ENCODE measurements at regions not wholly inside any gene's neighbourhood (a gene's known extent, or its start where the extent isn't known, plus 50 kb on each side); places are given as distances from the start of the nearest gene placed in this dataset.

GRCh38 chr4:184575306-184575705 is 73.9 kb downstream of the CASP3 start:
- DNase-seq (ENCODE audit: low spot score) = no peak

DNA sequence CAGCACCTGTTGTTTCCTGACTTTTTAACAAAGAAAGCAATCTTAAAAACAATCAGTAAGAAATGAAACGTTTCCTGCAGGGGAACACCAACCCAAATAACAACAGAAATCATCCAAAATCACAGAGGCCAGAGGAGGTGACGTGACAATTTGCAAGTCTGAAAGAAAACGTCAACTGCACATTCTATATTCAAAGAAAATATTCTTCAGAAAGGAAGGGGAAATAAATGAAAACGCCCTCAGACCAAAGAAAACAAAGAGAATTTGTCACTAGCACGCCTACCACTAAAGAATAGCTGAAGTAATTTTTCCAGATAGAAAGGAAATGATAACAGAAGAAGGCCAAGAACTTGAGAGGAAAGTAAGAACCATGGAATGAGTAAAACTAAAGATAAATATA is 74.4 kb downstream of the CASP3 start:
- no peak for DNase-seq (ENCODE audit: low spot score)

- DNase-seq (ENCODE audit: low spot score) = no peak
Observed at GRCh38 chr4:184573701-184574100, 75.5 kb downstream of the CASP3 start.

DNA sequence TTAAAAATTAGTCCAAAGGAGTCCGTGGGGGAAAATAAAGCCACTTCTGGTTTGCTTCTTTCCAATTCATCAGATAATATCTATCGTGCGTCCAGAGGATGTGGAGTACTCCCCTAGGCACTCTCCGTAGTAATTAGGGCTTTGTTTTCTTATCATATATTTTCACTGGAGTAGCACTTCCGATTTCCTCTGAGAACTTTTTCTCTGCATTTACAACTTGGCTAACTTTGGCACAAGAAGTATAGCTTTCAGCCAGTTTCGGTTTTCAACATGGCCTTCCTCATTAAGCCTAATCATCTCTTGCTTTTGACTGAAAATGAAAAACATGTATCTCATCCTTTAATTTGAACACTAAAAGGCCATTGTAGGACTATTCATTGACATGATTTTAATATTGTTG is 80.5 kb downstream of the CASP3 start:
- no peak for DNase-seq (ENCODE audit: low spot score)

DNA sequence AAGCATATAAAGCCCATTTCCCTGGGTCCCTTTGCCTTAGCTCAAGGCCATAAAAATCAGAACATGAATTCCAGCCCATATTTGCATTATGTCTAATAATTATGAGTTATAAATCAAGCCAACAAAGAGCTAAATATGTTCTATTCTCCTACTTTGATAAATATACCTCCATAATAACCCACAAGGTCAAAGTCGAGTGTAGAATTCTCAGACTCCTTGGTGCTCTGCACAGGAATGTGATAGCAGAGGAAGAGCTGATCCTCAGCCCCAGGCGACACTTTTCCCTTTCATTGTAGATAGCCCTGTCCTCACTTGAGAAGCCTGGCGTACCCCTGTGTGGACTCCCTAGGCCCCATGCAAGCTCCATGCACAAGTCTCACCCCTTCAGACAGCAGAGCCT is 85.6 kb downstream of the CASP3 start:
- DNase-seq (ENCODE audit: low spot score) = no peak

DNA sequence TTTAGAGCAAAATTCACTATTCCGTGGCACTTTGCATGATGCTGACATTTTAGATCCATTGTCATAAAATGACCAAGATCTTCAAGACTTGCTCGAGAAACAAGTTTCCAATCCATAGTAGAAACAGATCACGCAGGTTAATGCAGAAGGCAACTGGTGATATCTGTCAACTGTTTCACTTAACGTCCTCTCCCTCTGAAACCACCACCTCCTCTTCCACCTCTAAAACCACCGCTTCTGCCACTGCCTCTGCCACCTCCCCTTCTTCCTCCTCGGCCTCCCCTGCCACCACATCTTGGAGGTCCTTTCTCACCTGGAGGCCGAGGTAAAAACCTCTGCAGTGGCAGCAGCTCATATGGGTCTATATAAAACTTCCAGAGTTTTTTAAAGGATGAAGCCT is 84.6 kb upstream of the IRF2 start:
- DNase-seq (ENCODE audit: low spot score) = no peak

GRCh38 chr4:184553891-184554290 is 79.5 kb upstream of the IRF2 start:
- DNase-seq (ENCODE audit: low spot score) = no peak

- DNase-seq (ENCODE audit: low spot score) = no peak
Observed at GRCh38 chr4:184550476-184550875, 76.1 kb upstream of the IRF2 start.

DNA sequence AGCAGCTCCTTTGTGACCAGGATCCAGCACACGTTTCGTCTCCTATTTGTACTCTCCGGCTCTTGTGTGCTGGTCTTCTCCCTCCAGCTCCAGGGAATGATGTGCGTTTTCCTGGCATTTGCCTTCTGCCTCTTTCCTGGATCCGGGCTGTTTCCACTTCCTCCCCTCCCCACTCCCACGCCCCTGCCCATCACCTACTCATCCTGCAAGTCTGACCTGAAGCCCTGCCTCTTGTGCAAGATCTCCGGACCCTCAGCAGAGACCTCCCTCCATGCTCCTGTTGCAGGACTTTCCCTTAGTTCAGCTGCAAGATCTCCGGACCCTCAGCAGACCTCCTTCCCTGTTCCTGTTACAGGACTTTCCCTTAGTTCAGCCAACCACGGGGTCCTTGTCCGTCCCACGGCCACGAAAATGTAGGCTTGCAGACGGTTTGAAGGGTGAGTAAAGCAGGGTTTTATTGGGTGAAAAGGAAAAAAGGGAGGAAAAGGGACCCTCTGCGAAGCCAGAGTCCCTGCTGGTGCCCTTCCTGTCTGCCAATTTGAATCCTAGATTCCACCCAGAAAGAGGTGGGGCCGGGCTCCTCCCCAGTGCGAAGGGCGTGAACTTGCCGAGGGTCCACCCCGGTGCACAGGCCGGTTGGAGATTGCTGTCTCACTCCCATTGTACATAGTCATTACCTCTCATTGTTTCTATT is 74.4 kb upstream of the IRF2 start:
- no peak for DNase-seq (ENCODE audit: low spot score)

- DNase-seq (ENCODE audit: low spot score) = no peak
Observed at GRCh38 chr4:184548316-184548647, 73.9 kb upstream of the IRF2 start.

DNA sequence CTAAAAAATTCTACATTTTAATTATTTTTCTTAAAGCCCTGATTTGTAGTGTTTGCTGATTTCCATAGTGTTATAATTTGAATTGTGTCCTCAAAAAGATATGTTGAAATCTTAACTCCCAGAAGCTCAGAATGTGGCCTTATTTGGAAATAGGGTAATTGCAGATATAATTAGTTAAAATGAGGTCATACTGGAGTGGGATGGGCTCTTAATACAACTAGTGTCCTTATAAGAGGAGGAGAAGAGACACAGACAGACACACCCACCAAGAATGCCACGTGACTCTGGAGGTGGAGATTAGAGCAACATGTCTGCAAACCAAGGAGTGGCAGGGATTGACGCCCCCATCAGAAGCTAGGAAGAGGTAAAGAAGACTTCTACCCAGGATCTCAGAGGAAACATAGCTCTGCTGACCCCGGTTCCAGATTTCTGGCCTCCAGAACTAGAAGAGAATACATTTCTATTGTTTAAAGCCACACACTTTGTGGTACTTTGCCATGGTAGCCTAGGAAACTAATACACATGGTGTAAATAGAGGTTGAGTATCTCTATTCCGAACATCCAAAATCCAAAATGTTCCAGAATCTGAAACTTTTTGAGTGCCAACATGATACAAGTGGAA is 70.5 kb upstream of the IRF2 start:
- DNase-seq (ENCODE audit: low spot score) = no peak

- no peak for DNase-seq (ENCODE audit: low spot score)
Observed at GRCh38 chr4:184541907-184542306, 67.6 kb upstream of the IRF2 start.

GRCh38 chr4:184540307-184540706 is 66.0 kb upstream of the IRF2 start:
- DNase-seq (ENCODE audit: low spot score) = no peak

DNA sequence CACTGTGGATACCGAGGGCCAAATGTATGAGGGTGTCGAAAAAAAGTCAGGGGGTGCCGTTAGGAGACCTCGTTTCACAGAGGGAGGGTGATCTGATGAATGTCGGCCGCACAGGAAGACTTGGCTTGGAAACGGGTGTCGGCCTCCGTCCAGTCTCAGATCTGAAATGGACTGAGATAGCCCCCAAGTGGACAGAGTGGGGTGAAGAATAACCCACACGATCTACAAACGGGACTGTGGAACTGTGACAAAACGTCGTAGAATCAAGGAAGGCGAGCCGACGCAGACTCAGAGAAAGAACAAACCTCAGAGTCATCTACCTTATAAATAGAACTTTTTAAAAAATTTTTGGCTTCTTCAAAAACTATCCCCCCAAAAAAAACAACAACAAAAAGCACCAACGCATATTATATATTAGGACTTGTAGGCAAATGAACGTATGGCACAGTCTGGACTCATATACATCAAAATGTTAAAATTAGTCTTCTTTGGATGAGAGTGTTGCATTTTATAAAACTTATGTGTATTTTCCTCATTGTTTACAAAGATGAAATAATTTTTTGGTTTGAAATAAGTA is 63.8 kb upstream of the IRF2 start:
- DNase-seq (ENCODE audit: low spot score) = peak; percentile 88

GRCh38 chr4:184537269-184538022 is 63.1 kb upstream of the IRF2 start:
- DNase-seq (ENCODE audit: low spot score) = peak; percentile 88

DNA sequence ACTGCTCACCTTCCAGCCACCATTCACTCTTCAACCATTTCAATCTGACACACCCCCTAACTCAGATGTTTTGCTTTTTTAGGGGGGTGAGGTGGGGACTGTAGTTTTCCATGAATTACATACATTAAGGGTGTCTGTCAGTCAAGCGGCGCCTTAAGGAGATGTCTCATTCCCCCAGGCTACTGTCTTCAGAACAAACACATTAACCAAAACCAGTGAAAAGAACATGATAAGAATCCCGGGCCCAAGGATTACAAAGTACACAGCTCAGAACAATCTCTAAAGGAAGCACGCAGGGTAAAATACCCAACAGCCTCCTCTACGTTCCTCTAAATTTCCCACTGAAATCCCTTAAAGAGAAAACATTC is 62.5 kb upstream of the IRF2 start:
- no peak for DNase-seq (ENCODE audit: low spot score)

DNA sequence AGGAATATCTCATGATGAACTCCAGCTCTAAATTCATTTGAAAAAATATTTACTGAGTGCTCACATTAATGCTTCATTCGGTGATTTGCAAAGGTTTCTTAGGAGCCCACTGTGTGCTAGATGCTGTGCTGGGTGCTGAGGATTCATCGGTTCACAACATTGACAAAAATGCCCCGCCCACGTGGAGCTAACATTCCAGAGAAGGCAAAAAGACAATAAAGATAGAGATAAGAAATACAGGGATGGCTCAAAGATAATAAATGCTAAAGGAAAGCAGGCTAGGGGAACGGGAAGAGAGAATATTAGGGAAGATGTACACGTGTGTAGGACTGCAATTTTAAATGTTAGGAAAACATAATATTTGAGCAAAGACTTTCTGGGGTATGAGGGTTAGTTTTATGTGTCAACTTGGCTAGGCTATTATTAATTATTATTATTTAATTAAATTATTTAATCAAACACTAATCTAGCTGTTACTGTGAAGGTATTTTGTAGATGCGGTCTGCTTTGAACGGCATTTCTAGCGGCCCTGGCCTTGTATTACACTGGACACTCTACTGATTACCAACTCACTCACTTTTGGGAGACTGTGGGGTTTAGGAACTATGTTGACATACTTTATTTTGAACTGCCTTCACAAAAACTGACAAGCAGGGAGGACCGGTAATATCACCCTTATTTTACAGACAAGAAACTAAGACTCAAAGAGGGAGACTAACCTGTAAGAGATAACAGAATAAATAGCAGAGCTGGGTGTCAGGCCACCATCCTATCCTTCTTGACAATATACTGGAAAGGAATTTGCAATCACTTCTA is 61.9 kb upstream of the IRF2 start:
- peak; percentile 12 for DNase-seq (ENCODE audit: low spot score)

DNA sequence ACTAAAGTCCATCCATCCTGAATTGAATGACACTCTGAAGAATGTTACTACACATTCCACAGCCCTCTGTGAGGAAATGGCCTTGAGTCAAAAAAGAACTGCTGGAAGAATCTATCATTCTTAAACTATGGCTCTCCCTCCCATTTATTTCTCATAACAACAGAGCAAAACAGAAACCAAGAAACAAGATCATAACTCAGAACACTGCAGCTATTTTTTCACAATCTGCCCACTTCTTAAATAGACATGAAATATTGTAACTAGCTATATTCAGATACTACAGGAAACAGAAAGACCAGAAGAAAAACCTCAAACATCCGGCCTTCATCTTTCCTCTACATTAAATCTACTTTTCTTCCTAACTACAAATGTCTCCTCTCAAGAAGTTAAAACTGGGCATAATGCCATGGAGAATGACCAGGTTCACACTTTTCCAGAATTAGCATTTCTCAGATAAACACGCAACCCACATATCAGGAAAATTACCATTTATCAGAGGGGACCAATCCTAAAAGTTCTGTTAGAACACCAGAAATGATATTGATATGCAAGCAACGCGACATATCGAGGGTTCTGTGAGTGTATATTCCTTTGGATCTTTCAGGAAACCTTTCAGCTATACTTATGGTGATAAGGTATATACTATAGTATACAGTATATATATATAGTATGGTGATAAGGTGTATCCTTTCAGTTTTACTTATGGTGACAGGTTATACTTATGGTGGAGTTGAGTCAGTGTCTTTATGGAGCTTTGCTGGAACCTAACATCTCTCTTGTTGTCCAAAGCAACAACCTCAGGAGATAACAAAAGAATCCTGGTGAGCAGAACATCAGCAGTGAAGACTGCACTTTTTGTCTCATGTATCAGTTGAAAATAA is 60.4 kb upstream of the IRF2 start:
- no peak for DNase-seq (ENCODE audit: low spot score)

DNA sequence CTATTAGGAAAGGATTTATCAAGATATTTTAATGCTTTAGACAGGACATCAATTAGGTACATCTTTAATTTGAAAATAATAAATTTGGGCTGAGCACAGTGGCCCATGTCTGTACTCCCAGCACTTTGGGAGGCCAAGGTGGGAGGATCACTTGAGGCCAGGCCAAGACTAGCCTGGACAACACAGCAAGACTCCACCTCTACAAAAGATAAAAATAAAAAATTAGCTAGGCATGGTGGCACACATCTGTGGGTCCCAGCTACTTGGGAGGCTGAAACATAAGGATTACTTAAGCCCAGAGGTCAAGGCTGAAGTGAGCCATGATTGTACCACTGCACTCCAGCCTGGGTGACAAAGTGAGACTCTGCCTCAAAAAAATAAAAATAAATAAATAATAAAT is 59.6 kb upstream of the IRF2 start:
- no peak for DNase-seq (ENCODE audit: low spot score)

GRCh38 chr4:184531008-184531407 is 56.7 kb upstream of the IRF2 start:
- no peak for DNase-seq (ENCODE audit: low spot score)

GRCh38 chr4:184529283-184529682 is 54.9 kb upstream of the IRF2 start:
- no peak for DNase-seq (ENCODE audit: low spot score)
